ENCODE measurements at regions not wholly inside any gene's neighbourhood (a gene's known extent, or its start where the extent isn't known, plus 50 kb on each side); places are given as distances from the start of the nearest gene placed in this dataset.

GRCh38 chr21:18899261-18899660, 495.7 kb upstream of the TMPRSS15 start:
- no peak for TF ChIP-seq CTCF (IDR thresholded peaks at IDR 0.05)
- no peak for TF ChIP-seq POLR2A (IDR thresholded peaks at IDR 0.05)
- no peak for TF ChIP-seq EP300 (IDR thresholded peaks at IDR 0.05)
- no peak for TF ChIP-seq POLR2AphosphoS5 (IDR thresholded peaks at IDR 0.05)
- no peaks in the 10 kb centered on the region for H3K4me1 ChIP-seq
- no peaks in the 10 kb centered on the region for H3K9me3 ChIP-seq
- ATAC-seq = no peak
- no peak overlapping the region for H3K4me3 ChIP-seq
- no peaks in the 10 kb centered on the region for H3K27me3 ChIP-seq
- H3K27ac ChIP-seq = no peak overlapping the region
- H3K36me3 ChIP-seq = no peaks in the 10 kb centered on the region

- TF ChIP-seq EP300 (IDR thresholded peaks at IDR 0.05) (no peak), POLR2AphosphoS5 (IDR thresholded peaks at IDR 0.05) (no peak), CTCF (IDR thresholded peaks at IDR 0.05) (no peak), POLR2A (IDR thresholded peaks at IDR 0.05) (no peak)
- WGBS, 2 donors (ENCODE audit: low coverage in 1 of 2) = 84 to 91% methylated on average over 3 of the region's 3 CpGs
- Histone ChIP-seq H3K27me3 (no peaks in the 10 kb centered on the region), H3K4me3 (no peak overlapping the region), H3K9me3 (no peaks in the 10 kb centered on the region), H3K36me3 (no peaks in the 10 kb centered on the region), H3K4me1 (no peaks in the 10 kb centered on the region), H3K27ac (no peak overlapping the region)
- ATAC-seq = no peak
Observed at GRCh38 chr21:18902660-18903059, 499.1 kb upstream of the TMPRSS15 start.

- 0 to 17% methylated on average over 2 of the region's 2 CpGs for WGBS, 2 donors (ENCODE audit: low coverage in 1 of 2)
- Histone ChIP-seq H3K4me1 (no peaks in the 10 kb centered on the region), H3K27ac (no peak overlapping the region), H3K27me3 (no peaks in the 10 kb centered on the region), H3K36me3 (no peaks in the 10 kb centered on the region), H3K9me3 (no peaks in the 10 kb centered on the region), H3K4me3 (no peak overlapping the region)
- TF ChIP-seq EP300 (IDR thresholded peaks at IDR 0.05) (no peak), POLR2AphosphoS5 (IDR thresholded peaks at IDR 0.05) (no peak), POLR2A (IDR thresholded peaks at IDR 0.05) (no peak), CTCF (IDR thresholded peaks at IDR 0.05) (no peak)
- no peak for ATAC-seq
Observed at GRCh38 chr21:18907076-18907475, 503.5 kb upstream of the TMPRSS15 start.

- Histone ChIP-seq H3K27ac (no peak overlapping the region), H3K9me3 (no peaks in the 10 kb centered on the region), H3K36me3 (no peaks in the 10 kb centered on the region), H3K4me1 (no peaks in the 10 kb centered on the region), H3K4me3 (no peak overlapping the region), H3K27me3 (no peaks in the 10 kb centered on the region)
- no peak for TF ChIP-seq POLR2A (IDR thresholded peaks at IDR 0.05)
- TF ChIP-seq CTCF (IDR thresholded peaks at IDR 0.05) = no peak
- TF ChIP-seq POLR2AphosphoS5 (IDR thresholded peaks at IDR 0.05) = no peak
- TF ChIP-seq EP300 (IDR thresholded peaks at IDR 0.05) = no peak
- no peak for ATAC-seq
- 82% methylated on average over 4 of the region's 4 CpGs for WGBS, 2 donors (ENCODE audit: low coverage in 1 of 2)
Observed at GRCh38 chr21:18908641-18909040, 505.1 kb upstream of the TMPRSS15 start.

GRCh38 chr21:18913914-18914313, 510.3 kb upstream of the TMPRSS15 start:
- Histone ChIP-seq H3K36me3 (no peaks in the 10 kb centered on the region), H3K4me3 (no peak overlapping the region), H3K4me1 (no peaks in the 10 kb centered on the region), H3K9me3 (no peaks in the 10 kb centered on the region), H3K27me3 (no peaks in the 10 kb centered on the region), H3K27ac (no peak overlapping the region)
- WGBS, 2 donors (ENCODE audit: low coverage in 1 of 2) = 88% methylated on average over 1 to 3 of the region's 4 CpGs
- ATAC-seq = no peak
- no peak for TF ChIP-seq POLR2A (IDR thresholded peaks at IDR 0.05)

- Histone ChIP-seq H3K4me3 (no peak overlapping the region), H3K9me3 (no peaks in the 10 kb centered on the region), H3K36me3 (no peaks in the 10 kb centered on the region), H3K4me1 (no peaks in the 10 kb centered on the region), H3K27me3 (no peaks in the 10 kb centered on the region), H3K27ac (no peak overlapping the region)
- TF ChIP-seq EP300 (IDR thresholded peaks at IDR 0.05) (no peak), POLR2A (IDR thresholded peaks at IDR 0.05) (no peak)
- ATAC-seq = no peak
- 72 to 87% methylated on average over 2 of the region's 2 CpGs for WGBS, 2 donors (ENCODE audit: low coverage in 1 of 2)
Observed at GRCh38 chr21:18914570-18914969, 511.0 kb upstream of the TMPRSS15 start.

Data from gastroesophageal sphincter (tissue), 4 donors.